ENCODE measurements at regions not wholly inside any gene's neighbourhood (a gene's known extent, or its start where the extent isn't known, plus 50 kb on each side); places are given as distances from the start of the nearest gene placed in this dataset.

GRCh38 chr6:152896923-152897322 lies 85.9 kb downstream of the FBXO5 start (continued):
- no peak for TF ChIP-seq PBX3 (IDR thresholded peaks at IDR 0.05; ENCODE audit: insufficient replicate concordance, low read depth, low read length)
- no peak for TF ChIP-seq POLR2AphosphoS2 (IDR thresholded peaks at IDR 0.05; ENCODE audit: low read depth, low read length)
- TF ChIP-seq HDAC2 (IDR thresholded peaks at IDR 0.05) = no peak
- TF ChIP-seq RAD21 (IDR thresholded peaks at IDR 0.05; ENCODE audit: insufficient read depth, low read depth, low read length) = no peak

- SMC1A ChIA-PET (ENCODE audit: uncharacterized antibody, unreplicated experiment) = interaction anchor here (1.3 to 1.4 kb wide), 3 partner anchors 9 to 80 kb away, joined by 3 to 7 read pairs (median 6); no protein-coding TSS in a partner anchor
- Histone ChIP-seq H4K20me1 (ENCODE audit: control insufficient read depth, insufficient read depth) (no peaks in the 10 kb centered on the region; the same call in 1 of the 2 replicates), H3K79me2 (ENCODE audit: control insufficient read depth, insufficient read depth, low read length) (no peaks in the 10 kb centered on the region), H3K4me2 (ENCODE audit: control insufficient read depth, insufficient read depth) (no peak overlapping the region), H3K4me3 (no peak overlapping the region), H3K4me1 (ENCODE audit: control insufficient read depth, insufficient read depth, low read length) (no peaks in the 10 kb centered on the region), H3K27ac (ENCODE audit: control insufficient read depth, insufficient read depth) (no peak overlapping the region), H3K9ac (ENCODE audit: control insufficient read depth, insufficient read depth, low read length) (no peak overlapping the region), H3K27me3 (replicated peaks in 1 of 2; ENCODE audit: control insufficient read depth in 2 of 2, insufficient read depth in 2 of 2, low read length in 1 of 2) (no peaks in the 10 kb centered on the region), H3K36me3 (ENCODE audit: control insufficient read depth in 2 of 2, insufficient read depth in 2 of 2, low read length in 1 of 2) (no peaks in the 10 kb centered on the region), H3K9me3 (replicated peaks; ENCODE audit: control insufficient read depth, insufficient read depth, low read length) (no peaks in the 10 kb centered on the region), H2AFZ (ENCODE audit: control insufficient read depth, low read depth, low read length) (no peak overlapping the region)
- ATAC-seq (peak; percentile 99), FAIRE-seq (peak; percentile 89), DNase-seq (ENCODE audit: low read depth, low spot score) (peak; percentile 4)
- 20% methylated on average over 16 of the region's 16 CpGs for WGBS (ENCODE audit: insufficient coverage, insufficient replicate concordance, low lambda C conversion rate, missing lambda C conversion rate)
- RAD21 ChIA-PET (ENCODE audit: unreplicated experiment) = interaction anchor here (1.5 kb wide), 2 partner anchors 23 to 150 kb away, joined by 3 to 5 read pairs; no protein-coding TSS in a partner anchor
- intact Hi-C loops (cut with micrococcal nuclease; ENCODE audit: unreplicated experiment) = loop anchor here (2.0 to 5.0 kb wide), 2 partner anchors 33 to 151 kb away; no protein-coding TSS in a partner anchor
- in situ Hi-C loops (cut with MboI) = no loop called here
- 0 out of 4 replicates have a peak, but pooled peaks of 1 of the 2 experiments have one; percentile 22 for TF ChIP-seq SRF (IDR thresholded peaks at IDR 0.05; ENCODE audit: low read depth in 2 of 2, low read length in 2 of 2)
- no peak for TF ChIP-seq E2F8 (IDR thresholded peaks at IDR 0.05; ENCODE audit: low read depth, partially characterized antibody)
- TF ChIP-seq CTCF (IDR thresholded peaks at IDR 0.05 in 2 of 3, conservative IDR thresholded peaks at IDR 0.05 in 1 of 3; ENCODE audit: control insufficient read depth in 2 of 3, extremely low read depth in 1 of 3, insufficient read depth in 1 of 3, low read depth in 3 of 3, low read length in 3 of 3) = peak; percentile 85 to 96 (median 91)
- peak; percentile 68; the same call in 1 of the 2 replicates for TF ChIP-seq SMC3 (IDR thresholded peaks at IDR 0.05; ENCODE audit: borderline replicate concordance, low read length)
- peak; percentile 61 for TF ChIP-seq RAD21 (IDR thresholded peaks at IDR 0.05; ENCODE audit: insufficient read depth, low read depth, low read length)
- TF ChIP-seq ETV6 (conservative IDR thresholded peaks at IDR 0.05 in 1 of 2, IDR thresholded peaks at IDR 0.05 in 1 of 2; ENCODE audit: borderline replicate concordance in 1 of 2, low read depth in 1 of 2) = no peak
- POLR2A ChIA-PET = no interaction called here
- BruUV-seq (replicated peaks) = no TSS peak
- CTCF ChIA-PET = interaction anchor here (0.8 to 3.7 kb wide), 9 partner anchors 13 to 150 kb away, joined by 3 to 25 read pairs (median 4); no protein-coding TSS in a partner anchor
Measured at GRCh38 chr6:152897807-152898399, 84.9 kb downstream of the FBXO5 start.
